Activated naive CD4-positive, alpha-beta T cell treated with anti-CD3 and anti-CD28 coated beads, Interleukin-2, amount 50 U/mL, for 72 hours (primary cell): ENCODE measurements at regions not wholly inside any gene's neighbourhood (a gene's known extent, or its start where the extent isn't known, plus 50 kb on each side); places are given as distances from the start of the nearest gene placed in this dataset.
"Not testable (repeated sequence)": the region's sequence is repeated elsewhere in the genome, so short reads cannot be mapped to it uniquely, and the experiment has no call there.

ENCODE experiments used
- ATAC-seq, 2 donors: fragments of 150-1000 bp; cut with Tn5 transposase; 2 replicates each; pipeline ENCODE4 v1.10.0; 2021; ENCODE audit warnings: mild to moderate bottlenecking in 2 of 2, moderate library complexity in 2 of 2
- DNase-seq, 2 donors: peaks; one replicate each; pipeline ENCODE4 v3.0.0; 2021 to 2022; ENCODE audit warnings: low spot score in 2 of 2
- H3K27ac Mint-ChIP-seq, 2 donors: one replicate each; pipeline ENCODE4 v1.8.0; 2022; ENCODE audit warnings: mild to moderate bottlenecking in 2 of 2, mixed read lengths in 2 of 2
- H3K36me3 Mint-ChIP-seq, 2 donors: one replicate each; pipeline ENCODE4 v1.8.0; 2022; ENCODE audit warnings: mixed read lengths in 2 of 2
- H3K9me3 Mint-ChIP-seq, 2 donors: one replicate each; pipeline ENCODE4 v1.8.0; 2022; ENCODE audit warnings: mixed read lengths in 2 of 2

DNA sequence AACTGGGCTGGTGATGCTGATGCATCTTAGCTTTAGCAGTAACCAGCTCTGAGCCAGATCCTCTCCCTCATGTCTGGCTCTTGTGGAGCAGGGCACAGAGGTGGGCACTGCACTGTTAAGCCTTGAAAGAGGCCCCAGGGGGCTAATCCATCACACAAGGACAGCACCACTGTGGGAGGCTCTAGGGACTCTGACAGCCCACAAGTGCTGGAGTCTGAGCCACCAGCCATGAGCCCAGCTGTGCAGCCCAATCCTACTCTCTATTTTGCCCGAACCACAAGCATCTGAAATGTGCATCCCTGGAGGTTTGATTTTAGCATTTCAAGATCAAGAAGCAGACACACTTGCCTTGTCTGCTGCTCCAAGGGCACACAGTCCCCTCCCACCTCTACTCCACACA lies 407.1 kb upstream of the TRPC7 start:
- H3K36me3 Mint-ChIP-seq, result no peaks in the 10 kb centered on the region
- DNase-seq, result no peak
- no peak overlapping the region for H3K27ac Mint-ChIP-seq
- peaks cover 5 to 8% of the 10 kb centered on the region in 2 donors for H3K9me3 Mint-ChIP-seq
- no peak for ATAC-seq

DNA sequence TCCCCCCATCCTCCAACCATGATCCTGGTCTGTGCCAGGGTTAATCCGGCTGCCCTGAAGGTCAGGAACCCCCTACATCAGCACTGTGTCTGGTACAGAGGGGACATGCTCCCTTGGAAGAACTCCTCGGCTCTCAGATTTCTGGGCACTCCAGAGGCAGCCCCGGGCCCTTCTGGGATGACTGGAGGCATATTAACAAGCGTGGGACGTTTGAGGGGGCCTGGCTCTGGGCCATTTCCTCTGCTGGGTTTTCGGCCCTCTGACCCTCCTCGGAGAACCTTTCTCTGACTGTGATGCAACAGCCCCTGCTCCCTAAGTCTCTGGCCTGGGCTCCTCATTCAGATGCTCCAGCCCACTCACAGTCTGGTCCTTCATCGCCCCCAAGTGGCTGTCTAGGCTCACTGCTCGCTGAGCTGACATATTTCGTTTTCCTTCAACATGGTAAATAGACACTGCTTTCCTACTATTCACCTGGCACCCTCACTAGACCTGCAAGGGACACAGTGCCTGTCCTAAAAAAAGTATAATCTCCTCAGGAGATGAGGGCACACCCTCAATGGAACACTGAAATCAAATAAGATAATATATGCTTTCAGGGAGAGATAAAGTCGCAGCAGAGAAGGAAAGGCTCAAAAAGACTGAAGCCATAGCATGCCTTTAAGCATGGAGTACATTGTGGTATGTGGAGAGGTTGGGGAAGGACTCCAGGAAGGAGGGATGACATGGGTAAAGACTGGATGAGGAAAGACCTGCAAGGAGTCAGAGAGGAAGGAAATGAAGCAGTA lies 404.7 kb upstream of the TRPC7 start:
- H3K9me3 Mint-ChIP-seq, result peaks cover 3 to 9% of the 10 kb centered on the region in 2 donors
- H3K36me3 Mint-ChIP-seq, result no peaks in the 10 kb centered on the region
- no peak overlapping the region for H3K27ac Mint-ChIP-seq
- DNase-seq, result peak in 1 of 2 donors; percentile 21
- ATAC-seq, result peak in 1 of 2 donors; percentile 56

DNA sequence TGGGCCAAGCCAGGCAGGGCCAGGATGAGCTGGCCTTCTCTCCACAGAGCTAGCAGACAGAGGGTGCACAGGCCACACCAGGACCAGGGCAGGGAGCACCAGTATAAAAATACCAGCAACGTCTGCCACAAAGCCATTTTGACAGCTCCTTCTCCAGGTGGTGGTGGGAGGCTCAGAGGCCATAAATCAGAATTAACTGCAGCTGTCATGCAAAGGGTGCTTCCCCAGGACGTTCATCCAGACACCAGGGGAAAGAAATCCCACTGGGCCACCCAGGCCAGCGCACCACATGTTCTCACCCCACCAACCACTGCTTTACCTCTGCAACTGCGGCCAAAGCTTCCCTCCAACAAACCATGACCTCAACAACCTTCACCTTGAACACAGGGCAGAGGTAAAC lies 403.7 kb upstream of the TRPC7 start:
- Mint-ChIP-seq H3K27ac (no peak overlapping the region), H3K9me3 (peaks cover 3 to 9% of the 10 kb centered on the region in 2 donors), H3K36me3 (no peaks in the 10 kb centered on the region)
- DNase-seq, result no peak
- no peak for ATAC-seq

DNA sequence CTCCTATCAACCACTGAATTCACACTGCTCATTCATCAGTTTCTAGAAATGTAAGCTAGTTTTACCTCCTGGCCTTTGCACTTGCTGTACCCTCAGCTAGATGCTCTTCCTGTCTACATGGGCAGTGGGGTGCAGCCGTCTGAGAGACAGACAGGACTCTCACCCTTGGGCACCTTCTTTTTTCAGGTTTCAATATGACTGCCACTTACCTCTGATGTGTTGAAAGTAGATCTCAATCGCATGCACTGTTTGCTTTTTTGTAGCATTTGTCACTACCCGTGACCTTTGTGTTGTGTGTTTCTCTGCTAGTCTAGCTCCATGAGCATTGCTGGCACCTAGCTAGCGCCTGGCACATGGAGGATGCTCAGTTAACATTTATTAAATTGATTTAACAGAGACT lies 403.1 kb upstream of the TRPC7 start:
- Mint-ChIP-seq H3K27ac (no peak overlapping the region), H3K9me3 (peaks cover 5 to 9% of the 10 kb centered on the region in 2 donors), H3K36me3 (no peaks in the 10 kb centered on the region)
- no peak for DNase-seq
- no peak for ATAC-seq

DNA sequence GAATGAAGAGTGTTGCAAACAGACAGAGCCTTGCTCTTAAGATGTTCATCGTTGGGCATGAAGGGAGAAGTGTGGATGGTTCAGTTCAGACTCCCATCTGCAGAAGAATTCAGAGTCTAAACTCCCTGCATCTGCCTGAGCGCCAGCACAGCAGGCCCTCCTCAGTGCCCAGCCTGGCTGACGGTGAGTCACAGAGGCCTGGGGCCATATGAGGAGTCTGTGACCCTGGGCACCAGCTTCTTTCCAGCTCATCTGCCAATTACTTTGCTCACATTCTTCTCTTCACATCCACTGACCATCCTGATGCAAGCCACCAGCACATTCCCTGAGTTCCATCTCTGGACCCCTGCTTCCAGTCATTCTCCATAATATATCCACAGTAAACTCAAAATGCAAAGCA lies 401.1 kb upstream of the TRPC7 start:
- peaks cover 7 to 9% of the 10 kb centered on the region in 2 donors for H3K9me3 Mint-ChIP-seq

DNA sequence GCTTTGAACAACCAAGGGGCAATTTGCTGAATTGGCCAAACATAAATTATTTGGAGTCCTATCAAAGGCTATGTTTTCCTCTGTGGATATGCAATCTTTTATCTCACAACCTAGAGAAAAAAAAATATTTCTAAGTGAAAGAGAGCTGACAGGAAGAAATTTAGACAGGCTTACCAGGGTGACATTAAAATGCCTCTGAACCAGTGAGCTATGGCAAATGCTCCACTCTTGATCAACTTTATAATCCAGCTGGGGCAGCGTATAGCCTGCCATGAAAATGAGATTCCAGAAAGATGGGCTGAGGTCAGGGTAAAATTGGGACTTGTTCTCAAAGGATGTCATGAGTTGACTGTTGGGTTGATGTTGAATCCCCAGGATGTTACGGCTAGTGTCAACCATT lies 399.3 kb upstream of the TRPC7 start:
- H3K9me3 Mint-ChIP-seq, result peaks cover 4 to 9% of the 10 kb centered on the region in 2 donors
- no peaks in the 10 kb centered on the region for H3K36me3 Mint-ChIP-seq
- H3K27ac Mint-ChIP-seq, result no peak overlapping the region
- ATAC-seq (no peak), DNase-seq (no peak)

More for the DNA sequence above, 401.1 kb upstream of the TRPC7 start:
- DNase-seq, result no peak
- ATAC-seq, result no peak
- Mint-ChIP-seq H3K36me3 (no peaks in the 10 kb centered on the region), H3K27ac (no peak overlapping the region)

DNA sequence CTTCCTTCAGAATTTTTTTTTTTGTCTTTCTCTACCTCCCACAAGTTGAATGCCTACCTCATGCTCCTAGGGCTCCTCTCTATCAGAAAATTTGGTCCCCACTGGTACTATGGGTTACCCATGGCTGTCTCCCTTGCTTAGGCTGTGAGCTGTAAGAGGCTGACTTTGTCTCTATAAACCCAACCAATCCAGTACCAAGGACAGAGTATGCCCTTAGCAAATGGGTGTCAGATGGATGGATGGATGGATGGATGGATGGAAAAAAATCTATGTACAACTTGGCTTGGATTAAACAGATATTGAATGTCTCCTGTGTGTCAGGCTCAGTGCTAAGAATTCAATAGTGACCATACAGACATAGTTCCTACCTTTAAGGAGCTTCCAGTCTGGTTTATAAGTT lies 398.2 kb upstream of the TRPC7 start:
- no peaks in the 10 kb centered on the region for H3K36me3 Mint-ChIP-seq
- ATAC-seq (no peak), DNase-seq (no peak)
- peaks cover 4 to 9% of the 10 kb centered on the region in 2 donors for H3K9me3 Mint-ChIP-seq
- no peak overlapping the region for H3K27ac Mint-ChIP-seq

DNA sequence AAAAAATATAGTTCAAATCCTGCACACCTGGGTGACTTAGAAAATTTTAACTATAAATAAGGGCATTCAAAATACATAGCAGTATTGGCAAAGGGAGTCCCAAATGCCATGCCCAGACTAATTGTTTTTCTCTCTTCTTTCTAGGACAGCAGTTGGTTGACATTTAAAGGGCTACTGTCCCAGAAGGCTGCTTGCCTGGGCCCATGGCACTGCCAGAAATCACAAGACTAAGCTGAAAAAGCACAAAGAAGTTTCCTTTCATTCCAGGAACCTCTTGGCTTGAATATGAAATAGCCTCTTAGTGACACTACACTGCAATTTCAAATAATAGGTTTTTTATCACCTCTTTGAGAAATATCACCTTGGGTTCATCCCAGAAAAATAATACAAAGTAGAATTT lies 388.9 kb upstream of the TRPC7 start:
- ATAC-seq (no peak), DNase-seq (no peak)
- Mint-ChIP-seq H3K27ac (no peak overlapping the region), H3K36me3 (no peaks in the 10 kb centered on the region), H3K9me3 (peaks cover 2 to 3% of the 10 kb centered on the region in 2 donors)

DNA sequence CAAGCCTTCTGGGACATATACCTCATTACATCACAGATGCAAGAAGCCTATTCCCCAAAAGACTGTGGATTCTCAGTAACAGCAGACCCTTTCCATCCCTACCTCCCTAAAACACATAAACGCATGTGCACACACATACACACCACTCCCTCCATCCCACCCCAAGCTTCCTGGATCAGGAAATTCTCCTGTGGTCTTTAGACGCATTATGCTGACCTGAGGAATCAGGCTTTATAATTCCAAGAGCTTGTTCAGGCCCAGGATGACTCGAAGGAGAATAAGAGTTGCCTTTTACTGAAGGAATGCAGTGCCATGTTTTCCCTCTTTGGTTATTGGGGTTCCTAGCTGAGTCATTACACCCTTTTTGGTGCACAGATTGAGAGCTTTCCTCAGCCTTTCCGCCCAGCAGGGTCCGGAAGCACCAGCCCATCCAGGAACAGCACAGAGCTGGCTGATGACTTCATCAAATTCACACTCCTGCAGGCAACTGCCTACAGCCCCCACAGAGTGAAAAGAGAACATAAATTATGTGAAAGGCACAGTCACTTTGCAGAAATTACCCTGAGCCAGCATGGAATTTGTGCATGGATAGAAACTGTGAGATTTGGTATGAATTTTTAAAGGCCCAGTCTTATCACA lies 385.0 kb upstream of the TRPC7 start:
- Mint-ChIP-seq H3K36me3 (no peaks in the 10 kb centered on the region), H3K27ac (no peak overlapping the region), H3K9me3 (peaks cover 6 to 9% of the 10 kb centered on the region in 2 donors)
- ATAC-seq, result no peak
- no peak for DNase-seq

DNA sequence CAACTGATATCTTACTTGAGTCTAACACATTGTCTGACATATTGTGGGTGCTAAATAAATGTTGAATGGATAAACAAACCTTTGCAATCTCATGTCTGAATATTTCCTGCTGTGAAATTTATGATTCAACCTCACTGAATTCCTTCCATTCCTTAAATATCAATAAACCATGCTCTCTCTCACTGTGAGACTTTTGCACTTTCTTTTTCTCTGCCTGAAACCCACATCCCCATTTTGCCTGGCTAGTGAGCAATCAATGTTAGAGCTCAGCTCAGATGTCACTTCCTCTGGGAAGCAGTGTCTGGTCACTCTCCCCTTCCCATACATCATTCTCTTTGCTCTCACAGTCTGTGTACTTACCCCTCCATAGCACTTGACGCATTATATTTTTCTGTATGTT lies 383.7 kb upstream of the TRPC7 start:
- Mint-ChIP-seq H3K36me3 (no peaks in the 10 kb centered on the region), H3K9me3 (peaks cover 11 to 13% of the 10 kb centered on the region in 2 donors), H3K27ac (no peak overlapping the region)
- ATAC-seq (no peak), DNase-seq (no peak)

DNA sequence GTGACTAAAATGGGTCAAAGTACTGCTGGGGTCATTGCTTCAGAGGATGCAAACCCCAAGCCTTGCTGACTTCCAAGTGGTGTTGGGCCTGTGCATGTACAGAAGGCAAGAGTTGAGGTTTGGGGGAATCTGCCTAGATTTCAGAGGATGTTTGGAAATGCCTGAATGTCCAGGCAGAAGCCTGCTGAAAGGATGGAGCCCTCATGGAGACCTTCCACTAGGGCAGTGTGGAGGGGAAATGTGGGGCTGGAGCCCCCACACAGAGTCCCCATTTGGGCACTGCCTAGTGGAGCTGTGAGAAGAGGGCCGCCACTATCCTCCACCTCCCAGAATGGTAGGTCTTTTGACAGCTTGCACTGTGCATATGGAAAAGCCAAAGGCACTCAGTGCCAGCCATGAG lies 377.7 kb upstream of the TRPC7 start:
- no peak overlapping the region for H3K27ac Mint-ChIP-seq
- H3K9me3 Mint-ChIP-seq, result peaks cover 17 to 24% of the 10 kb centered on the region in 2 donors
- H3K36me3 Mint-ChIP-seq, result peaks cover 8 to 17% of the 10 kb centered on the region in 2 donors
- DNase-seq (no peak), ATAC-seq (no peak)

DNA sequence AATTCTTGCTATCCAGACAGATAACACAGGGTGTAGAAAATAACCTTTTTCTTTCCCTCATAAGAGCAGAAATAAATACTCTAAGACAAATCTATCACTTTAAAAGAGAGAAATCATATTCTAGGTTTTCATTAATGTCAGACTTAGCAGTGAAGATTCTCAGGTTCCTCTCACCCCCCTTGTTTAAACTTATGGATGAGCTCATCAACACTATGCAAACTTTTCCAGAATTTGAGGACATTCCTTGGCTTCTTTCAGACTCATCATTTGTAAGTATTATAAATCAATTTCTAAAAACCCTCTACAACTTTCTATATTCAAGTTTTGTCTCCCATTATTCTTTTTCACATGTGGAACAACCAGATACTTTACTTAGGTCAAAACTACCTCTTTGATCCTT lies 374.9 kb upstream of the TRPC7 start:
- peaks cover 8 to 18% of the 10 kb centered on the region in 2 donors for H3K36me3 Mint-ChIP-seq
- DNase-seq (no peak), ATAC-seq (no peak)
- H3K9me3 Mint-ChIP-seq, result peaks cover 25 to 29% of the 10 kb centered on the region in 2 donors
- no peak overlapping the region for H3K27ac Mint-ChIP-seq

DNA sequence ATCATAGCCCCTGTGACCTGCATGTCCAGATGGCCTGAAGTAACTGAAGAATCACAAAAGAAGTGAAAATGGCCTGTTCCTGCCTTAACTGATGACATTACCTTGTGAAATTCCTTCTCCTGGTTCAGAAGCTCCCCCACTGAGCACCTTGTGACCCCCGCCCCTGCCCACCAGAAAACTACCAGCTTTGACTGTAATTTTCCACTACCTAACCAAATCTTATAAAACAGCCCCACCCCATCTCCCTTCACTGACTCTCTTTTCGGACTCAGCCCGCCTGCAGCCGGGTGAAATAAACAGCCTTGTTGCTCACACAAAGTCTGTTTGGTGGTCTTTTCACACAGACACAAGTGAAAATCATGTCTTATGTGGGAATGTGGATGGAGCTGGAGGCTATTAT lies 373.9 kb upstream of the TRPC7 start:
- Mint-ChIP-seq H3K9me3 (peaks cover 21% of the 10 kb centered on the region in 2 donors), H3K36me3 (peaks cover 8 to 18% of the 10 kb centered on the region in 2 donors)
- H3K27ac Mint-ChIP-seq, DNase-seq, ATAC-seq: not testable (repeated sequence)

DNA sequence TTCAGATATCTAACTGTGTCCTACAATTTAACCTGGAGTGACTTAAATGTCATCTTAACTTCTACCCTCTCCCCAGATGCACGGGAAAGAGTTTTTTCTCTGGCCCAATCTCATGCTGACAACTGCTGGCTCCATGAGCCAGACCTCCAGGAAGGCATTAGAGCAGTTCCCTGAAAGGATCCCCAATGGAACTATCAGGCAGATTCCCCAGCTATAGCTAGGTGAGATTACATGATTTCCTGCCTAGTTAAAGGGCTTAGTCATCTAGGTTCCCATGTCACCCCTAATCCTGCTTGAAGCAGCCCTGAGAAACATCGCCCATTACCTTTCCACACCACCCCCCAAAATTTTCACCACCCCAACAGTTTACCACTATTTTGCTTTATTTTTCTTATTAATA lies 373.5 kb upstream of the TRPC7 start:
- peaks cover 8 to 18% of the 10 kb centered on the region in 2 donors for H3K36me3 Mint-ChIP-seq

DNA sequence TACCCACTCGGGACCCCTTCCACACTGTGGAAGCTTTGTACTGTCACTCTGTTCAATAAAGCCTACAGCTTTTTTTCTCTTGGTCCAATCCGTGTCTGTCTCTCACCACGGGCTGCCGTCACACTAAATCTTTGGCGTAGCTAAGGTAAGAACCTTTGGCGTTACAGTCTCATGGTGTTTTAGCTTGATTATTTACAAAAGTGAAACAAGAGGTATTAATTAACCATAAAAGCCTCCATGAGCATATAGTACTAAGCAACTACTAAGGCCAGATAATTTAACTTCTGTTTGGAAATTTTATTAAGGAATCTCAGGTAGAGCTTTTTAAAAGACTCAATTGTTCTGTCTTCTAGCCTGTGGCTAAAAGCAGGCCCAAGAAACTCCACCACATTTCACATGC lies 370.7 kb upstream of the TRPC7 start:
- H3K9me3 Mint-ChIP-seq, result peaks cover 12 to 16% of the 10 kb centered on the region in 2 donors
- no peak for DNase-seq
- peaks cover 8 to 10% of the 10 kb centered on the region in 2 donors for H3K36me3 Mint-ChIP-seq
- no peak overlapping the region for H3K27ac Mint-ChIP-seq
- no peak for ATAC-seq

More for the DNA sequence above, 373.5 kb upstream of the TRPC7 start:
- peaks cover 21% of the 10 kb centered on the region in 2 donors for H3K9me3 Mint-ChIP-seq
- DNase-seq, result no peak
- ATAC-seq, result no peak
- H3K27ac Mint-ChIP-seq, result no peak overlapping the region

DNA sequence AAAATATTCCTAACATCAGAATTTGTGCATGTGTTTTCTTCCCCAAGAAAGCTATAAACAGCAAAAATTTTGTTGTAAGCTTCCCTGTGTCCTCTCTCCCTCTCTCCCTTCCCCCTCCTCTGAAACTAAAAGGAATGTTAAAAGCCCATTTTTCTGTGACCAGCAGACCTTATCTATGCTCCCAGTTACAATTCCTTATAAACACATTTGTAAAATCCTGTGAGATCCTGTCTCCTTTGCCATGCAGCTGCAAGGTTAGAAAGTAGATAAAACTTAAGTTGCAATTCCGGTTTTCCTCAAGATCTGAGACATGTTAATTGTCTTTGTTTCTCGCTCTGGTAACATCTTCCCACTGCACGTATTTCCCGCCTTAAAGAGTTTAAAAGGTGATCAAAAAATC lies 370.3 kb upstream of the TRPC7 start:
- not testable (repeated sequence) for ATAC-seq, H3K27ac Mint-ChIP-seq, H3K36me3 Mint-ChIP-seq, DNase-seq
- H3K9me3 Mint-ChIP-seq, result peaks cover 12 to 16% of the 10 kb centered on the region in 2 donors

DNA sequence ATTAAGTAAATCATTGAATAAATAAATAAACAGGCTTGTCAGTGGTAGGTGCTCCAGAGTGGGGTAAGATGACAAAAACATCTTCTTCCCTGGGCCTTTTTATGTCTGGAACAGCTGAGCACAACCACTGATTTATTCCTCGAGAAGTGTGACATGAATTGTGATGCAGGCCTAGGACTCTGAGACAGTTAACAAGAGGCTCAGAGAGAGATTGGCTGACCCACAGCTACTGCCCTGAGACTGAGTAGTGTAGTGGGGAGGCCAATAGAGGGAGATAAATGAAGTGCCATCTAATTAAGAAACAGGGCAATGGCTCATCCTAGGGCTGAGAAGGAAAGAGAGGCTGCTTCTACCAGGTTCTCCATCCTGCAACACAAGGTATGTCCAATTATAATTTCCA lies 369.3 kb upstream of the TRPC7 start:
- Mint-ChIP-seq H3K9me3 (peaks cover 12 to 16% of the 10 kb centered on the region in 2 donors), H3K36me3 (peaks cover 8 to 10% of the 10 kb centered on the region in 2 donors), H3K27ac (no peak overlapping the region)
- ATAC-seq (no peak), DNase-seq (no peak)

DNA sequence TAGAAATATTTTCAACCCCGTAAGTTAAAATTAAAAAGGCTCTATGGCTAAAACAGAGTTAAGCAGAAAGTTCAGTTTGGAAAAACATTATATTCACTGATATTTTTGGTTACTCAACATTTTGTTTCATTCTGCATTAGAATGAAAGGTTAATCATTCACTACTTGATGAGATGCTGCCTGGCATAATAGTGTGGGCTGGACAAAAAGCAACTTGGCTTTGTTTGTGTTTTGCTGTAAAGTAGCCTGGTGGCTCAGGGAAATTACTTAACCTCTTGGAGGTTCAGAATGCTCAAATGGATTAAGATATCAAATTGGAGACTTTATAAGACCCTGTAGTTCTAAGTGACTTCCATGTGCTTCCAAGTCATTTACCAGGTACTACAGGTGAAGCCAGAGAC lies 367.4 kb upstream of the TRPC7 start:
- no peak overlapping the region for H3K27ac Mint-ChIP-seq

More for the DNA sequence above, 367.4 kb upstream of the TRPC7 start:
- no peak for ATAC-seq
- peaks cover 3 to 13% of the 10 kb centered on the region in 2 donors for H3K9me3 Mint-ChIP-seq
- no peaks in the 10 kb centered on the region for H3K36me3 Mint-ChIP-seq
- no peak for DNase-seq
